ENCODE measurements at regions not wholly inside any gene's neighbourhood (a gene's known extent, or its start where the extent isn't known, plus 50 kb on each side); places are given as distances from the start of the nearest gene placed in this dataset.
A peak's percentile ranks its signal among the peaks of the same experiment; 100 is the strongest.

- H4K20me1 ChIP-seq (ENCODE audit: insufficient read depth, low read length), result no peaks in the 10 kb centered on the region
- no peaks in the 10 kb centered on the region for H3K27me3 ChIP-seq (ENCODE audit: control insufficient read depth, insufficient read depth, low read length)
- DNase-seq (peak; percentile 83), ATAC-seq (ENCODE audit: low read depth) (peak; percentile 56)
- TF ChIP-seq RFX5 (IDR thresholded peaks at IDR 0.05; ENCODE audit: low read depth, low read length) (no peak), BHLHE40 (IDR thresholded peaks at IDR 0.05; ENCODE audit: low read depth, low read length) (no peak), MXI1 (IDR thresholded peaks at IDR 0.05; ENCODE audit: borderline replicate concordance, low read depth, low read length) (no peak), NFE2L2 (IDR thresholded peaks at IDR 0.05; ENCODE audit: low read depth, low read length) (peak; percentile 66; the same call in 1 of the 2 replicates), SMC3 (IDR thresholded peaks at IDR 0.05; ENCODE audit: low read depth, low read length) (no peak), FOS (IDR thresholded peaks at IDR 0.05; ENCODE audit: low read depth, low read length) (peak; percentile 26; the same call in 1 of the 2 replicates), POLR2A (IDR thresholded peaks at IDR 0.05; ENCODE audit: low read depth, low read length) (no peak), RAD21 (IDR thresholded peaks at IDR 0.05; ENCODE audit: low read length) (no peak)
- TF ChIP-seq, protein P1, sequence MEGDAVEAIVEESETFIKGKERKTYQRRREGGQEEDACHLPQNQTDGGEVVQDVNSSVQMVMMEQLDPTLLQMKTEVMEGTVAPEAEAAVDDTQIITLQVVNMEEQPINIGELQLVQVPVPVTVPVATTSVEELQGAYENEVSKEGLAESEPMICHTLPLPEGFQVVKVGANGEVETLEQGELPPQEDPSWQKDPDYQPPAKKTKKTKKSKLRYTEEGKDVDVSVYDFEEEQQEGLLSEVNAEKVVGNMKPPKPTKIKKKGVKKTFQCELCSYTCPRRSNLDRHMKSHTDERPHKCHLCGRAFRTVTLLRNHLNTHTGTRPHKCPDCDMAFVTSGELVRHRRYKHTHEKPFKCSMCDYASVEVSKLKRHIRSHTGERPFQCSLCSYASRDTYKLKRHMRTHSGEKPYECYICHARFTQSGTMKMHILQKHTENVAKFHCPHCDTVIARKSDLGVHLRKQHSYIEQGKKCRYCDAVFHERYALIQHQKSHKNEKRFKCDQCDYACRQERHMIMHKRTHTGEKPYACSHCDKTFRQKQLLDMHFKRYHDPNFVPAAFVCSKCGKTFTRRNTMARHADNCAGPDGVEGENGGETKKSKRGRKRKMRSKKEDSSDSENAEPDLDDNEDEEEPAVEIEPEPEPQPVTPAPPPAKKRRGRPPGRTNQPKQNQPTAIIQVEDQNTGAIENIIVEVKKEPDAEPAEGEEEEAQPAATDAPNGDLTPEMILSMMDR (conservative IDR thresholded peaks at IDR 0.05; ENCODE audit: low read depth, low read length), result no peak
- no peak overlapping the region for H4K91ac ChIP-seq (ENCODE audit: insufficient read depth, low read depth, low read length)
- no peak overlapping the region for H2BK15ac ChIP-seq (ENCODE audit: low read depth, low read length)
- no peaks in the 10 kb centered on the region for H3K36me3 ChIP-seq (ENCODE audit: control insufficient read depth, insufficient read depth, low read length)
- H3K56ac ChIP-seq (ENCODE audit: extremely low read depth, insufficient read depth, low read length), result no peak overlapping the region
- no peak overlapping the region for H3K4me3 ChIP-seq (ENCODE audit: insufficient read depth, low read depth, low read length)
- H4K8ac ChIP-seq (ENCODE audit: low read depth in 2 of 2, low read length in 2 of 2), result no peak overlapping the region
- H3K4me1 ChIP-seq (ENCODE audit: control insufficient read depth, insufficient read depth, low read length), result peaks cover 3% of the 10 kb centered on the region; the same call in 1 of the 2 replicates
- no peaks in the 10 kb centered on the region for H3K9me3 ChIP-seq (ENCODE audit: control insufficient read depth, insufficient read depth, low read length)
- dilution Hi-C loops (cut with HindIII; ENCODE audit: low sequenced_read_pairs, unreplicated experiment) (no loop called here), intact Hi-C loops (cut with micrococcal nuclease) (no loop called here), in situ Hi-C loops (cut with MboI; ENCODE audit: low sequenced_read_pairs) (no loop called here)
- no peak overlapping the region for H3K27ac ChIP-seq (ENCODE audit: insufficient read depth, low read length)
- H3K23ac ChIP-seq (ENCODE audit: low read depth, low read length), result no peak overlapping the region
- ChIA-PET POLR2A (ENCODE audit: unreplicated experiment) (no interaction called here), CTCF (no interaction called here)
- no peaks in the 10 kb centered on the region for H3K79me1 ChIP-seq (ENCODE audit: low read depth in 1 of 2, low read length in 2 of 2)
- H3K14ac ChIP-seq (replicated peaks; ENCODE audit: low read depth, low read length), result no peak overlapping the region
- H3K4me2 ChIP-seq (ENCODE audit: low read depth, low read length), result no peak overlapping the region
- no peak overlapping the region for H3K18ac ChIP-seq (ENCODE audit: low read depth, low read length)
- H3K4ac ChIP-seq (ENCODE audit: low read depth, low read length), result no peak overlapping the region
- peaks cover 5% of the 10 kb centered on the region; the same call in 1 of the 2 replicates for H3K9me1 ChIP-seq (ENCODE audit: insufficient read depth, low read length)
- no peak overlapping the region for H2AK9ac ChIP-seq (replicated peaks; ENCODE audit: low read depth, low read length, poor library complexity)
- H2BK20ac ChIP-seq (ENCODE audit: low read depth, low read length), result no peak overlapping the region
- H4K5ac ChIP-seq (ENCODE audit: low read depth, low read length), result no peak overlapping the region
- no peak overlapping the region for H2AFZ ChIP-seq (replicated peaks; ENCODE audit: low read length, poor library complexity)
- BruUV-seq (replicated peaks), result no TSS peak
- no peak overlapping the region for H2BK120ac ChIP-seq (ENCODE audit: low read depth, low read length)
- WGBS, 2 experiments (ENCODE audit: extremely low coverage in 2 of 2, insufficient read length in 1 of 2), result no CpG with 5 or more reads among the region's 3 CpGs
- H2AK5ac ChIP-seq (ENCODE audit: low read depth, low read length), result no peak overlapping the region
- H3K9ac ChIP-seq (ENCODE audit: low read depth, low read length), result no peak overlapping the region
- H2BK5ac ChIP-seq (ENCODE audit: low read depth, low read length, poor library complexity, severe bottlenecking), result peak overlapping the region; percentile 55
Measured at GRCh38 chr1:173330149-173330951, 123.2 kb upstream of the TNFSF4 start.

Data from IMR-90 (cell line).